Kidney capillary endothelial cell (primary cell): ENCODE measurements at regions not wholly inside any gene's neighbourhood (a gene's known extent, or its start where the extent isn't known, plus 50 kb on each side); places are given as distances from the start of the nearest gene placed in this dataset.

Experiments
- DNase-seq: peaks from one replicate; pipeline ENCODE4 v3.0.0-alpha.2; 2018; ENCODE audit warnings: low spot score

- no peak for DNase-seq
These were observed 60.0 kb downstream of the NRN1 start for GRCh38 chr6:5946701-5947100.

- DNase-seq = no peak
These were observed 60.5 kb downstream of the NRN1 start for GRCh38 chr6:5946181-5946580.

GRCh38 chr6:5943591-5943990, 63.1 kb downstream of the NRN1 start:
- DNase-seq = no peak

- no peak for DNase-seq
These were observed 64.1 kb downstream of the NRN1 start for GRCh38 chr6:5942591-5942990.

GRCh38 chr6:5941188-5941587, 65.5 kb downstream of the NRN1 start:
- no peak for DNase-seq

- DNase-seq = no peak
These were observed 67.8 kb downstream of the NRN1 start for GRCh38 chr6:5938934-5939333.

GRCh38 chr6:5937936-5938706, 68.6 kb downstream of the NRN1 start:
- no peak for DNase-seq

GRCh38 chr6:5937169-5937909, 69.4 kb downstream of the NRN1 start:
- no peak for DNase-seq

- DNase-seq = no peak
These were observed 70.1 kb downstream of the NRN1 start for GRCh38 chr6:5936631-5937030.

GRCh38 chr6:5936140-5936539, 70.6 kb downstream of the NRN1 start:
- DNase-seq = peak; percentile 14

- no peak for DNase-seq
These were observed 75.8 kb downstream of the NRN1 start for GRCh38 chr6:5930968-5931367.

GRCh38 chr6:5930143-5930770, 76.5 kb downstream of the NRN1 start:
- DNase-seq = no peak

- no peak for DNase-seq
These were observed 82.9 kb downstream of the NRN1 start for GRCh38 chr6:5923840-5924239.

- DNase-seq = no peak
These were observed 84.5 kb downstream of the NRN1 start for GRCh38 chr6:5922230-5922629.

GRCh38 chr6:5909721-5910120, 97.0 kb downstream of the NRN1 start:
- DNase-seq = no peak

- DNase-seq = no peak
These were observed 99.9 kb downstream of the NRN1 start for GRCh38 chr6:5906842-5907241.

- DNase-seq = no peak
These were observed 100.4 kb downstream of the NRN1 start for GRCh38 chr6:5906340-5906670.

GRCh38 chr6:5905431-5906339, 101.0 kb downstream of the NRN1 start:
- no peak for DNase-seq

- DNase-seq = no peak
These were observed 102.2 kb downstream of the NRN1 start for GRCh38 chr6:5904532-5904931.

- no peak for DNase-seq
These were observed 107.3 kb downstream of the NRN1 start for GRCh38 chr6:5899216-5900045.

GRCh38 chr6:5898563-5898962, 108.2 kb downstream of the NRN1 start:
- DNase-seq = no peak
